Glutamatergic neuron (in vitro differentiated cells): ENCODE measurements at regions not wholly inside any gene's neighbourhood (a gene's known extent, or its start where the extent isn't known, plus 50 kb on each side); places are given as distances from the start of the nearest gene placed in this dataset.

ENCODE experiments used
- DNase-seq: peaks from one replicate; pipeline ENCODE4 v3.0.0; 2022
- H3K27ac Mint-ChIP-seq: one replicate; pipeline ENCODE4 v1.8.0; 2020; ENCODE audit warnings: mild to moderate bottlenecking, mixed read lengths, inconsistent platforms; ENCODE audit not compliant: unreplicated experiment
- H3K27me3 Mint-ChIP-seq: one replicate; pipeline ENCODE4 v1.8.0; 2020; ENCODE audit warnings: mild to moderate bottlenecking, moderate library complexity, mixed read lengths, inconsistent platforms; ENCODE audit not compliant: unreplicated experiment
- H3K36me3 Mint-ChIP-seq: one replicate; pipeline ENCODE4 v1.8.0; 2020; ENCODE audit warnings: mild to moderate bottlenecking, mixed read lengths, inconsistent platforms; ENCODE audit not compliant: unreplicated experiment
- H3K4me1 Mint-ChIP-seq: one replicate; pipeline ENCODE4 v1.8.0; 2020; ENCODE audit warnings: mild to moderate bottlenecking, low read depth, mixed read lengths, inconsistent platforms; ENCODE audit not compliant: unreplicated experiment
- H3K4me3 Mint-ChIP-seq: one replicate; pipeline ENCODE4 v1.8.0; 2020; ENCODE audit warnings: mild to moderate bottlenecking, mixed read lengths, inconsistent platforms; ENCODE audit not compliant: unreplicated experiment
- H3K9me3 Mint-ChIP-seq: one replicate; pipeline ENCODE4 v1.8.0; 2020; ENCODE audit warnings: mild to moderate bottlenecking, moderate library complexity, mixed read lengths, inconsistent platforms; ENCODE audit not compliant: unreplicated experiment
- CTCF ChIP-seq: fragments of 200-600 bp; sonication (generic); IDR thresholded peaks from one replicate; pipeline ENCODE4 v1.5.0; 2021; ENCODE audit not compliant: partially characterized antibody, unreplicated experiment

DNA sequence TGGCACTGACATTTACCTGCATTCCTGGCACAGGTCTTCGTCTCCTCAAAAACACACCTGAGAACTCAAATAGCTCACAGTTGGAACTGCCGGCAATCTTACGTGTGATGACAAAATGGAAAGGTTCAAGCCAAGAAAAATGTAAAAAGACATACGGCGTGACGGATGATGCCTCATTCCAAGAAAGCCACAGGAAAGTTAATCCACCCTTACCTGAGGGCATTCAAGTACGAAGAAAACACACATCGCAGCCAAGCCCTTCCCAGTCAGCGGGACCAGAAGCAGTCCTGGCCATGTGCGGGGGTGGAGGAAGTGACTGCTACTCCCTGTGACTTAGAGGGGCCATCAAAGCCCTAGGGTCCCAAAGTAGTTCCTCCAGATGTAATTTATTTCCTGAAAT, 986.3 kb upstream of the CELF4 start:
- no peak for DNase-seq
- TF ChIP-seq CTCF = no peak
- Mint-ChIP-seq H3K36me3 (no peaks in the 10 kb centered on the region), H3K27ac (no peak overlapping the region), H3K4me3 (no peak overlapping the region), H3K4me1 (peaks cover 7% of the 10 kb centered on the region), H3K9me3 (no peaks in the 10 kb centered on the region), H3K27me3 (no peaks in the 10 kb centered on the region)

DNA sequence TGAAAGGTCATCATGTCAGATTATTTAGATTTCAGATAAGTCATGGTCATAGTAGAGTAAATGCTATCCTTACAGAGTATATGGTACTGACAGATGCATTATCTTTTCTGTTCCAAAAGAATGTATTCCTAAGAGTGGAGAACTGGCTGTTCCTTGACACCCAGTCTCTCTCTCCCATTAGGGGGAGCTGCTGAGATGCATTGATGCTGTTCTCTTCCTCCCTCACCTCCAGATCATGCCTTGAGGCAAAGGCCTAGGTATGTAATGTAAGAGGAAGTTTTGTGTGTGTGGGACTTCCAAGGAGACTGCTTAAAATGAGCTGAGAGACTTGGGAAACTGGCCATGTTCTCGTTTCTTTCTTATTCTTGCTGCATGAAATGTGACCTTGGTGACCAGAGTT, 979.5 kb upstream of the CELF4 start:
- H3K9me3 Mint-ChIP-seq = no peaks in the 10 kb centered on the region
- TF ChIP-seq CTCF = peak; percentile 12
- no peaks in the 10 kb centered on the region for H3K27me3 Mint-ChIP-seq
- H3K36me3 Mint-ChIP-seq = no peaks in the 10 kb centered on the region
- no peak overlapping the region for H3K27ac Mint-ChIP-seq
- H3K4me1 Mint-ChIP-seq = peaks cover 11% of the 10 kb centered on the region
- DNase-seq = peak; percentile 17
- H3K4me3 Mint-ChIP-seq = no peak overlapping the region

DNA sequence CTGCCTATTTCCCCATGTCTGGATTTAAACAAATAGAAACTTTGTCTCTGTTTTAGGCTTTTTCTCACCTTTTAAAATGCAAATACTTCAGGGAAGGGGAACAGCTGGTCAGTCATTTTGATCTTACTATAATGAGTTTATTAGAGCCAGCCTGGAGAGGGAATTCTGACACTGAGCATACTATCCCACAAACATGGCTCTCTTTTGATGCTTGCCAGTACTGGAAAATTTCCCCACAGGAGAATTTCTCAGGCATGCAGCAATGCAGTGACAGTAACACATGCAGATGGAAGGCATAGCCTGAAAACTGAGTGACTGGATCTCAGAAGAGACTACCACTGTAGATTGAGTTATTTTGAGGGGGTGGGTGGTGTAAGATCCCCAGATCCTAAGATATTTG, 974.3 kb upstream of the CELF4 start:
- Mint-ChIP-seq H3K9me3 (no peaks in the 10 kb centered on the region), H3K27ac (no peak overlapping the region)

GRCh38 chr18:38539371-38539770, 973.8 kb upstream of the CELF4 start:
- TF ChIP-seq CTCF = no peak
- Mint-ChIP-seq H3K27ac (no peak overlapping the region), H3K9me3 (no peaks in the 10 kb centered on the region), H3K4me3 (no peak overlapping the region), H3K36me3 (peaks cover 10% of the 10 kb centered on the region), H3K4me1 (peaks cover 20% of the 10 kb centered on the region), H3K27me3 (no peaks in the 10 kb centered on the region)
- peak; percentile 25 for DNase-seq

More for the DNA sequence above, 974.3 kb upstream of the CELF4 start:
- H3K36me3 Mint-ChIP-seq = peaks cover 10% of the 10 kb centered on the region
- no peaks in the 10 kb centered on the region for H3K27me3 Mint-ChIP-seq
- no peak overlapping the region for H3K4me3 Mint-ChIP-seq
- DNase-seq = no peak
- peaks cover 20% of the 10 kb centered on the region for H3K4me1 Mint-ChIP-seq
- no peak for TF ChIP-seq CTCF

DNA sequence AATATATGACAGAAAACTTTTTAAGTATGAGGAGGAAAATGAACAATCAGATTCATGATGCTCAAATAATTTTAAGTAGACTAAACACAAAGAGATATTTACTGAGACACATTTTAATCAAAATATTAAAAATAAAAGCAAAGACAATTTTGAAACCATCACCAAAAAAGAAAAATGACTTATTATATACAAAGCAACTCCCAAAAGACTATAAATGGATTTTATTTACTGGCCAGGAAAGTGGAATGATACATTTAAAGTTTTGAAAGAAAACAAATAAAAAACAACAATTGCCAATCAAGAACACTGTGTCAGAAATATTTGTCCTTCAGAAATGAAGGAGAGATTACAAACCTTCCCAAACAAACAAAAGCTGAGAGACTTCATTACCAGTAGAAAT, 968.5 kb upstream of the CELF4 start:
- no peak overlapping the region for H3K4me3 Mint-ChIP-seq
- H3K27ac Mint-ChIP-seq = no peak overlapping the region
- no peak for DNase-seq
- no peaks in the 10 kb centered on the region for H3K27me3 Mint-ChIP-seq
- peaks cover 2% of the 10 kb centered on the region for H3K9me3 Mint-ChIP-seq
- TF ChIP-seq CTCF = no peak
- peaks cover 14% of the 10 kb centered on the region for H3K36me3 Mint-ChIP-seq
- H3K4me1 Mint-ChIP-seq = peaks cover 5% of the 10 kb centered on the region
